ENCODE measurements at regions not wholly inside any gene's neighbourhood (a gene's known extent, or its start where the extent isn't known, plus 50 kb on each side); places are given as distances from the start of the nearest gene placed in this dataset.

DNA sequence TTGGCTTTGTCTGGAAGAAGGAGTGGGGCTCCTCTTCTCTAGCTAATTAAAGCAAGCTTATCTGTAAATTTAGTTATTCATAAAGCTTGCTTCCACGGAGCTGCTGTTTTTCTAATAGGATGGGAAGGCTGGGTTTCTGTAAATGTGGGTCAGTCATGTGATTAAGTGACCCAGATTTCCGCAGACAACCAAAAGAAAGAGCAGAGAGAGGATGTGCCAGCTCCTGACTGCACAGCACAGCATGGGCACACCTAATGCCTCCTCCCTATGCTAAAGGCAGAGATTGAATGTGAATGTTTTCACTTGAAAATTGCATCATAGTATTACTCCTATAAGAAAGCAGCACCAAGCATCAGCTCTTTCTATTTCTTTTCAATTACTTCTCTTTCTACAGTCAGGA, 160.2 kb downstream of the FAT3 start:
- Mint-ChIP-seq H3K36me3 (no peaks in the 10 kb centered on the region), H3K4me3 (no peak overlapping the region), H3K27me3 (peaks cover 5% of the 10 kb centered on the region), H3K9me3 (no peaks in the 10 kb centered on the region), H3K27ac (no peak overlapping the region), H3K4me1 (no peaks in the 10 kb centered on the region)
- no peak for DNase-seq

- peaks cover 5% of the 10 kb centered on the region for H3K27me3 Mint-ChIP-seq
- no peak overlapping the region for H3K4me3 Mint-ChIP-seq
- DNase-seq = no peak
- H3K36me3 Mint-ChIP-seq = no peaks in the 10 kb centered on the region
- no peak overlapping the region for H3K27ac Mint-ChIP-seq
- no peaks in the 10 kb centered on the region for H3K9me3 Mint-ChIP-seq
- H3K4me1 Mint-ChIP-seq = no peaks in the 10 kb centered on the region
Measured at GRCh38 chr11:92386577-92386976, 162.0 kb downstream of the FAT3 start.

DNA sequence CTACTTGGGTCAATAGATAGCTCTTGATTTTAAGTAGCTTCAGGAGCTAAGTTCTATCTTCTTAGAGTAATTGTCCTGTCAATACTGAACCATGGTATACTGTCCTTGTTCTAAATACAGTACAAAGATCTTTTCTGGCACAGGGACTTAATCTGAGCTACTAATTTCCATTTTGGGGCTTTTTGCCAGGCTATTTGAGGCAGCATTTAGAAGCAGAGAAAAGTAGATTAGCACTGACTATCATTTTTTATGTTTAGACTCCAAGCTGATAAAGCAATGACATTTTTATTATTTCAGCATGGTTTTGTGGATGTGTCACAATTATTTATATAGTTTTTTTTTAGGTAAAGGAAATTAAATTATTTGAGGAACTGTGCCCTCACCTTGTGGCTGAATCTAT, 163.2 kb downstream of the FAT3 start:
- Mint-ChIP-seq H3K27me3 (peaks cover 5% of the 10 kb centered on the region), H3K9me3 (no peaks in the 10 kb centered on the region), H3K4me3 (no peak overlapping the region), H3K36me3 (no peaks in the 10 kb centered on the region), H3K4me1 (no peaks in the 10 kb centered on the region), H3K27ac (no peak overlapping the region)
- DNase-seq = no peak

DNA sequence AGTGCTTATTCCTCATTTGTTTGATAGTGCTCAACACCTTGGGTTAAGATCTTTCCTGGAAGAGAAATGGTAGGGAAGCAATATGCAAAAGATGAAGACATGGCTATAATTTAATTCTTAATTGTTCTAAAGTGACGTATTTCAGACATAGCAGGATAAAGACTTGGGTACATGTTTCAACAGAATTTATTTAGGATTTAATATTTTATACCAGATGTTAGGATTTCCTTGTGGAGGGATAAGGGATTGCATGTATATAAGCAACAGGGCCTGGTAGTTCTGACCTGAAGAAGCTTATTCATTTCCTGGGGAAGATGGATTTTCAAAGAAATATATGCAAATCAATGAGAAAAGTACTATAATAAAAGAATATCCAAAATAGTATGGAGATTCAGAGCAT, 163.8 kb downstream of the FAT3 start:
- DNase-seq = no peak
- Mint-ChIP-seq H3K27ac (no peak overlapping the region), H3K27me3 (peaks cover 5% of the 10 kb centered on the region), H3K36me3 (no peaks in the 10 kb centered on the region), H3K4me1 (no peaks in the 10 kb centered on the region), H3K9me3 (no peaks in the 10 kb centered on the region), H3K4me3 (no peak overlapping the region)

DNA sequence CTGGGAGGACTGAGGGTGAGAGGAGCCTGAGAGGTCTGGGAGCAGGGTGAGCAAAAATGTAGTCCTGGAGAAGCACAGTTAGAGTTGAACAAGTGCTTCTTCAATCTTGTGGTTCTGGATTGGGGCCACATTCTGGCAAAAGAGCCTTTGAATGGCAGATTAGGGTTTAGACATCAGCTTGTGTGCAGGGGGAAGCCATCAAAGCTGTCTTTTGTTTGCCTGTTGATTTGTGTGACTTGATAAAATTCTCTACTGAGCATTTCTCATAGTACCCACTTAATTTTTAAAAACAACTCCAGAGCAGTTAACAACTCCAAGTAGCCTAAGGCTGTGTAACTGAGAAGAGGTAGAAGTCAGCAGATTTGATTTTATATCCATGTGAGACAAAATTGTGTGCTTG, 166.2 kb downstream of the FAT3 start:
- Mint-ChIP-seq H3K27me3 (peaks cover 5% of the 10 kb centered on the region), H3K36me3 (no peaks in the 10 kb centered on the region), H3K4me1 (no peaks in the 10 kb centered on the region), H3K9me3 (no peaks in the 10 kb centered on the region), H3K27ac (no peak overlapping the region), H3K4me3 (no peak overlapping the region)
- no peak for DNase-seq

DNA sequence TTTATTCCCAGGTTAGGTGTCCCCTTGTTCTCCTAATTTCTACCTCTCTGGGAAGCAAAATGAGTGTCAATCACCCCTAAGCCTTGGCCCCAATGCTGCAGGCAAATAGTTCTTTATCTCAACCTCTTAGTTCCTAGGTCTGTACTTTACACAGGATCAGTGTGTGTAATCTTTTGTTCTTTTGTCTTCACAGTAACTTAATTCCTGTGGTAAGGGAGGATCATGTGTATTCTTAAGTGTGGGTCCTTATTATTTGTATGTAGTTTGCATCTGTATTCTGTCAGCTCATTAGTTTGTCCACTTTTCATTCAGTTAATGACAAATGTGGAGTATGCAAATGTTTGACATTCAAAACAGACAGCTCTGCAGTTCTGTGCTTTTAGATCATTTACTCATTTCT, 166.7 kb downstream of the FAT3 start:
- Mint-ChIP-seq H3K36me3 (no peaks in the 10 kb centered on the region), H3K27me3 (peaks cover 5% of the 10 kb centered on the region), H3K9me3 (no peaks in the 10 kb centered on the region), H3K4me3 (no peak overlapping the region), H3K27ac (no peak overlapping the region), H3K4me1 (no peaks in the 10 kb centered on the region)
- DNase-seq = no peak

- Mint-ChIP-seq H3K27me3 (peaks cover 5% of the 10 kb centered on the region), H3K27ac (no peak overlapping the region), H3K36me3 (no peaks in the 10 kb centered on the region), H3K4me1 (no peaks in the 10 kb centered on the region), H3K9me3 (no peaks in the 10 kb centered on the region), H3K4me3 (no peak overlapping the region)
- DNase-seq = no peak
Measured at GRCh38 chr11:92391808-92392207, 167.2 kb downstream of the FAT3 start.

- no peak overlapping the region for H3K27ac Mint-ChIP-seq
- H3K4me3 Mint-ChIP-seq = no peak overlapping the region
- no peak for DNase-seq
- H3K27me3 Mint-ChIP-seq = no peaks in the 10 kb centered on the region
- H3K4me1 Mint-ChIP-seq = no peaks in the 10 kb centered on the region
- H3K36me3 Mint-ChIP-seq = no peaks in the 10 kb centered on the region
- peaks cover 1% of the 10 kb centered on the region for H3K9me3 Mint-ChIP-seq
Measured at GRCh38 chr11:92393218-92393617, 168.6 kb downstream of the FAT3 start.

GRCh38 chr11:92396133-92396532, 171.5 kb downstream of the FAT3 start:
- Mint-ChIP-seq H3K4me1 (no peaks in the 10 kb centered on the region), H3K36me3 (no peaks in the 10 kb centered on the region)
- DNase-seq = no peak

DNA sequence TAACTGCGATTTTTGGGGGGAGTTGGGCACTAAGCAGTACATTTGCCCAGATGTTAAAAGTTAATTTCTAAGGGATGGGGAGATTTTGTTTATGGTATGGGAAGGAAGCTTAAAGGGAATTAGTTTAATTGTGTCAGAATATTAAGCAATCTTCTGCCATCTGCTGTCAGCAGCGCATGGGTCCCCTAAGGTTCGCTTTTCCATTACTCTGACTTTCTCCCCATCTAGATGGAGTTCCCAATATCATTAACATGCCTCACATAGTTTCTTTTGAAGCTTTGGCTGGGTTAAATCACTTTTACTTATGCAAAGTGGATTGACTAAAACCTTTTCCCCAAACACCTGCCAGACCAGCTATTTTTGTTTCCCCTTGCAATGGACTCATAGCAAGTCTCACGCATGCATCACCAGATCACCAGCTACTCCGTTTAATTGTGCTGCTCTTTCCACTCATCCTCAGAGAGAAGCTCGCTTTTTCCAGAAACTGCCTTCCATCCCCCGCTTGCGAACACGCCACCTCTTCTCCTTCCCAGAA, 172.7 kb downstream of the FAT3 start:
- Mint-ChIP-seq H3K27me3 (no peaks in the 10 kb centered on the region), H3K4me3 (no peak overlapping the region), H3K36me3 (no peaks in the 10 kb centered on the region), H3K4me1 (no peaks in the 10 kb centered on the region), H3K27ac (no peak overlapping the region), H3K9me3 (peaks cover 1% of the 10 kb centered on the region)
- no peak for DNase-seq

More at GRCh38 chr11:92396133-92396532, 171.5 kb downstream of the FAT3 start:
- Mint-ChIP-seq H3K9me3 (peaks cover 1% of the 10 kb centered on the region), H3K4me3 (no peak overlapping the region), H3K27ac (no peak overlapping the region), H3K27me3 (no peaks in the 10 kb centered on the region)

DNA sequence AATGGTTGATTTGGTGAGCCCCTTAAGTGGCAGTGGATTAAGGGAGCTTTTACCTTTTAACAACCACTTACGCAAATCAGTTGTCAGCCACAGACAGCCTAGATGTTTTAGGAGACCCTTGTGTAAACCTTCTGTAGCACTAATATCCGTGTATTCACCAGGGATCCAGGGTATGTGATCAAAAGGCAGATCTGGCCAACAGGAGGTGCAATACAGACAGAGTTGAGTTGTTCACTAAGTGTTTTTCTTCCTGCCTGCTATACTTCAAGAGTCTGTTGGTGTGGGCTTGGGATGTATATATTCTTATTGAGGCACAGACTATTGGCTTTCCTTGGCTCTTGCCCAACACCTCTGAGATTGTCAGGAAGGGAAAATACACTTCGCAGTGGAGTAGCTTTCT, 175.1 kb downstream of the FAT3 start:
- H3K4me1 Mint-ChIP-seq = no peaks in the 10 kb centered on the region
- no peaks in the 10 kb centered on the region for H3K36me3 Mint-ChIP-seq
- H3K27me3 Mint-ChIP-seq = no peaks in the 10 kb centered on the region

DNA sequence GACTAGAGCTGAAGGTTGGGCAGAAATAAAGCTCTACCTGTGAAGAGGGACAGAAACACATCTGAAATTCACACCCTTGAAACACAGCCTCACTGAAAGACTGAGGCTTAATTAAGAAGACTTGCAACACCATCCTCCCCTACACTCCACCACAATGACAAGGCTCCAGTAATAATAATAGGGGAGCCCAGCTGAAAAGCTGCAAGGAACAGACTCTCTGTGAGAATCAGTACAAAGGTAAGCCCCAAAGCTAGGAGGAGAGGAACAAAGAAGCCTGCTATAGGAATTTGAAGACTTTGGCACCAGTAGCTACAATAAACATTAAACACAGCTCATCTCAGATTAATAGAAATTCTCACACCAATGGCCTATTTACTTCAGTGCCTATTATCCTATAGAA, 176.9 kb downstream of the FAT3 start:
- H3K36me3 Mint-ChIP-seq = no peaks in the 10 kb centered on the region
- H3K4me3 Mint-ChIP-seq = no peak overlapping the region
- H3K27ac Mint-ChIP-seq = no peak overlapping the region
- no peaks in the 10 kb centered on the region for H3K4me1 Mint-ChIP-seq
- peaks cover 4% of the 10 kb centered on the region for H3K9me3 Mint-ChIP-seq
- DNase-seq = no peak
- H3K27me3 Mint-ChIP-seq = no peaks in the 10 kb centered on the region

More for the DNA sequence above, 175.1 kb downstream of the FAT3 start:
- Mint-ChIP-seq H3K9me3 (peaks cover 4% of the 10 kb centered on the region), H3K27ac (no peak overlapping the region), H3K4me3 (no peak overlapping the region)
- no peak for DNase-seq

DNA sequence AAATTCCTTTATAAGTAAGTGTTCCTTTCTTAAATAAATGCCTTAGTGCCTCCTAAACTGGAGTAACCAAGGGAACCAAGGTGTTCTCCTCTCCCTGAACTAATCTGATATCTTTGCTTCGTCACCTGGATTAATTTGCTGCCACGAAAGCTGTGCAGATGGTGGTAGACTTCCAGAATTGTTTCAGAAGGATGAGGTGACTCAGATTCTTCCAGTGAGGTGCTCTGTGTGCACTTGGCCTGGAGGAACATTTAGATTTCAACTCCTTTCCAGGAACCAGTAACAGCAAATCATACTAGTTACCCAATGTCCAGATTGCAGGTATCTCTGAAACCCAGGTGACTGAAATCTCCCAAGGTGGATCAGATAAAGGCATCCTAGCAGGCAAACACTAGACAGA, 181.9 kb downstream of the FAT3 start:
- H3K4me3 Mint-ChIP-seq = no peak overlapping the region
- no peaks in the 10 kb centered on the region for H3K27me3 Mint-ChIP-seq
- no peak for DNase-seq
- H3K27ac Mint-ChIP-seq = no peak overlapping the region
- H3K4me1 Mint-ChIP-seq = no peaks in the 10 kb centered on the region
- peaks cover 3% of the 10 kb centered on the region for H3K9me3 Mint-ChIP-seq
- no peaks in the 10 kb centered on the region for H3K36me3 Mint-ChIP-seq

DNA sequence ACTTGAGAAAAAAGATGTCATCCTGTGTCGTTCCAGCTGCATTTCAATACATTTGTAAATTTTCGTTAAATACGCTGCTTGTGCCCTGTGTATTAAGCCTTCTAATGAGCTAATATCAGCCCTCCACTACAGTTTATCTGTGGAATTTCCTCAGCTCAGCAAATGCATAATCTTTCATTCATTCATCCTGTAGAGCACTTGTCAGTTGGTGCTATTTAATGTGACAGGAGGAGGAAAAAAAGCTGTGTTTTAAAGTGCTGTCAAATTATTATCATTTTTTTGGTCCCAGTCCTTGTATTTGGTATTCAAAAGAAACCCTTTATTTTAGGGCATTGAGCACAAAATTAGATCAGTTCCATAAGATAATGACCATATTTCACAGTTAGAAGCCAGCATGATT, 184.7 kb downstream of the FAT3 start:
- DNase-seq = no peak
- H3K4me3 Mint-ChIP-seq = no peak overlapping the region
- H3K27me3 Mint-ChIP-seq = no peaks in the 10 kb centered on the region
- no peak overlapping the region for H3K27ac Mint-ChIP-seq
- H3K4me1 Mint-ChIP-seq = no peaks in the 10 kb centered on the region
- H3K9me3 Mint-ChIP-seq = no peaks in the 10 kb centered on the region
- no peaks in the 10 kb centered on the region for H3K36me3 Mint-ChIP-seq

GRCh38 chr11:92409956-92410355, 185.3 kb downstream of the FAT3 start:
- H3K4me1 Mint-ChIP-seq = no peaks in the 10 kb centered on the region
- H3K9me3 Mint-ChIP-seq = no peaks in the 10 kb centered on the region

GRCh38 chr11:92410526-92410925, 185.9 kb downstream of the FAT3 start:
- no peak overlapping the region for H3K27ac Mint-ChIP-seq
- no peaks in the 10 kb centered on the region for H3K9me3 Mint-ChIP-seq
- H3K4me3 Mint-ChIP-seq = no peak overlapping the region
- H3K27me3 Mint-ChIP-seq = no peaks in the 10 kb centered on the region
- no peaks in the 10 kb centered on the region for H3K36me3 Mint-ChIP-seq
- DNase-seq = no peak
- no peaks in the 10 kb centered on the region for H3K4me1 Mint-ChIP-seq

More at GRCh38 chr11:92409956-92410355, 185.3 kb downstream of the FAT3 start:
- H3K4me3 Mint-ChIP-seq = no peak overlapping the region
- no peaks in the 10 kb centered on the region for H3K27me3 Mint-ChIP-seq
- no peaks in the 10 kb centered on the region for H3K36me3 Mint-ChIP-seq
- no peak overlapping the region for H3K27ac Mint-ChIP-seq
- DNase-seq = no peak

DNA sequence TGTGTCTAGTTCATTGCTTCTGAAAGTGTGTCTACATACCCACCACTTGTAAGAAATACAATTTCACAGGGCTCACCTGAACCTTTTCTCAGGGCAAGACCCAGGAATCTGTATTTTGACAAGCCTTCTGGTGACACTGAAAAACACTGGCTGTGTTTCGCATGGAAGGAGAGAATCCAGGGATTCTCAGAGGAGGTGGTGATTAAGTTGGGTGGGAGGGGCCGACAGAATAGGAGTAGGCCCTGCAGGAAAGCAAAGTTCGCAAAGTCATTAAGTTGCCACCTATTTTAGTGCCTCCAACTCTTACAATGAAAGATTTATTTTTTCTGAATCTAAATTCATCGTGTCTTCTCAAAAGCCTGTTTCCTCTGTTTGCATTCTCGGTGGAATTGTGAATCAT, 186.8 kb downstream of the FAT3 start:
- no peaks in the 10 kb centered on the region for H3K36me3 Mint-ChIP-seq
- H3K9me3 Mint-ChIP-seq = no peaks in the 10 kb centered on the region
- no peaks in the 10 kb centered on the region for H3K4me1 Mint-ChIP-seq
- no peak overlapping the region for H3K27ac Mint-ChIP-seq
- no peaks in the 10 kb centered on the region for H3K27me3 Mint-ChIP-seq
- no peak overlapping the region for H3K4me3 Mint-ChIP-seq
- no peak for DNase-seq

All from activated naive CD8-positive, alpha-beta T cell treated with anti-CD3 and anti-CD28 coated beads for 36 hours (primary cell).